Stimulated activated CD4-positive, alpha-beta T cell treated with anti-CD3 and anti-CD28 coated beads, Interleukin-15, amount 100 ng/mL, for 48 hours (primary cell): ENCODE measurements at regions not wholly inside any gene's neighbourhood (a gene's known extent, or its start where the extent isn't known, plus 50 kb on each side); places are given as distances from the start of the nearest gene placed in this dataset.
"Not testable (repeated sequence)": the region's sequence is repeated elsewhere in the genome, so short reads cannot be mapped to it uniquely, and the experiment has no call there.

Experiments used
- DNase-seq, 2 donors: peaks; one replicate each; pipeline ENCODE4 v3.0.0-alpha.2; 2020; ENCODE audit warnings: low read depth in 2 of 2

GRCh38 chr13:78085434-78086225, 167.0 kb upstream of the EDNRB start:
- DNase-seq: no peak

DNA sequence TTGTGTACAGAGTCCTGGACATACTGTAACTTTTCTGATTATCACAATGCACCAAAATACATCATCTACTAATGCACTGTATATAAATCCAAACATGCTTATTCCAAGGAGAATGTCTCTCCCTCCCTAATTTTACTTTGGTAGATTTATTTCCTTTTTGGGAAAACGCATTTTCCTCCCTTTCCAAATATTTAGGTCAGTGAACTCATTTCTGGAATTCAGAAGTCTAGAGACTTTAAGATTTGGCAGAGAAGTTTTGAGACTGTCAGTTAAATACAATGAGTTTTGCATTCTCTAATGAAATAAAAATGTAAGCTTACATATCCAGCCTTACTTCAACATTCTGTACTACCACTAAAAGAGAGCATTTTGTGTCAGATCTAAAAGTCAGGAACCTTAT, 165.8 kb upstream of the EDNRB start:
- DNase-seq: no peak

DNA sequence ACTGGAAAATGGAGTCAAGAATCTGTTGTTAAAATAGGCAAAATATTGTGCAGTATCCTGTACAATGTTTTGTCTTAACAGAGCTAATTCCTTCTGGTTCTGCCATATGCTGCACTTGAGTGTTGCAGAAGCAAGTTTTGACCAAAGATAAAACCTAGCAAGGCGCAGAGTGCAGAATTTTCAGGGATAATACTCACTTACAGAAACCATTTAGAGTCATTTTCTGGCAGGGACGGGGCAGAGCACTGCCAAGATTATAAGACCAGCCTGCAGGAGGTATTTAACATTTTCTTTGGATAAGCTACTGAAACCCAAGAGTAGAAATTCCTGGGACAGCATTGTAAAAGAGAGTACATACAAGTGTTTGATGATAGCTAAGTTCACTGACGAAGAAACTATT, 159.5 kb upstream of the EDNRB start:
- DNase-seq: no peak

- no peak for DNase-seq
Measured at GRCh38 chr13:78067290-78067689, 148.7 kb upstream of the EDNRB start.

DNA sequence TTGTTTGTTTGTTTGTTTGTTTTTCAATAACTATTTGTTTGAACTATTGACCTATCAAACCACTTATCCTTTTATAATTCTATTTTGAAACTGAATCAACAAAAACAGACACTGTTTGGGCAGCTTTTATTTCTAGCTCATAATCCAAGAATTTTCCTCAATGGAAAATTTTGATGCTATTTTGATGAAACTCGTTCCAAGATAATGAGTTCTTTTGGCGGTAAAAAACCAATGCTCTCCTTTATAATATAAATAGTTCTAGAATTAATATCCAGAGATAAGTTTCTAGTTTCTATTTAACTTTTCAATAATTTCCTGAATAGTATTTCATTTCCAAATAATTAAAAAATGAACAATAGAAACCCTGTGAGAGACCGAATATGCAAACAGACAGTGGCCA, 146.5 kb upstream of the EDNRB start:
- DNase-seq: no peak

DNA sequence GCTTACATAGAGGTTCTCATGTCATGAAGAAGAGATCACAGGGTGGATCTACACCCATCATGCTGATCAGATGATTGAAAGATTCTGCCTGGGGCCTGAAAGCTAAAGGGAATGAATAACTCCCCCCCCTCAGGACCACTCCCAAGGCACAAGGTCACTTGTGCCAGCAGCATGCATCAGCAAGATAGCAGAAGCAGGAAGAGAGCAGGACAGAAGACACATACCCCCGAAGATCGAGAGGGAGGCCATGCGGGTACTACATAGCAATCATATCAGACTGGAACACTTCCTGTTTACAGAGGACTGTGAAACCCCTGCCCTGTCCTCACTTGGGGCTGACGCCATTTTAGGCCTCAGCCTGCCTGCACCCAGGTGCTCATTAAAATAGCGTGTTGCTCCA, 143.2 kb upstream of the EDNRB start:
- no peak for DNase-seq

DNA sequence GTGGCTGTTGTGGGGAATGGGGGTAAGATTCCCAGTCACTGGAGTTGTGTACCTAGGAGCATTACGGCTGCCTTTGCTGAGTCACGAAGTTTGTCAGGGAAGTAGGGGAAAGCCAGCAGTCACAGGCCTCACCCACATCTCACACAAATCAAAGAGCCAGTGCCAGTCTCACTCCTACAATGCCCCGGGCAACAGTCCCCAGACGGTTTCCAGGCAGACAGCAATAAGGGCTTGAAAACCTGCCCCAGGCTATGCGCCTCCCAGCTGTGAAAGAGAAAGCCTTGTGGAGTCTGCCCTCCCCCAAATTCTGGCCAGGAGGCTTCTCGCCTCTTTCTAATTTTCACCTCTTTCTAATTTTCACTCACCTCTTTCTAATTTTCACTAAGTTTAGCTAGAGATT, 142.3 kb upstream of the EDNRB start:
- no peak for DNase-seq

- not testable (repeated sequence) for DNase-seq
Measured at GRCh38 chr13:78056865-78057264, 138.2 kb upstream of the EDNRB start.

DNA sequence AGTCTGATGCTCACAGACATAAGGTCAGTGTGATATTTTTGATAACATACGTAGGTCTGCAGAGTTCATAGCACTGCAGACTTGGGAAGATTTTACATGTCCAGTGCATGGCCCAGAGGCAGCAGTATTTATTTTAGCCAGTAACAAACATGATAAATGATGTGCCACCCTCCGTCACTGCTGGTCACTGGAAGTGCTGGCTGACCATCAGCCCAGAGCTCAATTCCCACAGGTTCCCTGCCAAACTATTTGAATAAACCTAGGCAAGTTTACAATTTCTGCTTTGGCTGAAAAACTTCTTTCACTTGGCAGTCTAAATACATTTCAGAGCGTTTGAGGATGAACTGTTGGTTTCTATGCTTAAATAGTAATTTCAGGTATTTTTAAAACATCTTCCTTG, 135.5 kb upstream of the EDNRB start:
- no peak for DNase-seq

- DNase-seq: no peak
Measured at GRCh38 chr13:78047151-78047550, 128.5 kb upstream of the EDNRB start.

DNA sequence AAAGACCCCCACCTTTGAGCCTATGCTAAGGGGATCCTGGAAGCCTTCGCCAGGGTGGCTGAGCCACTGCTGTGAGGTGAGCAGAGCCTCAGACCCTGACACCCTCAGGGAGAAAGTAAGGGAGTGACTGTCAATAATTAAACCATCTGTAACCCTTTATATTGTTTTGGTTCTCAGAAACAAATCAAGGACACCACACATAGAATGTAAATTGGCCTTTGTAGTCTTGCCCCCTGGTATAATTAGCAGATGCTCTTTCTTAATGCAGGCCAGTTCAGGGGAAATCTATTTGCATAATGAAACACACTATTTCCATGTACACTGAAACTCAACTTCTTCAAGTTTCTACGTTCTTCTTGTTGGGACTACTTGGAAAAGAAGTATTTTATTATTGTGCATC, 127.7 kb upstream of the EDNRB start:
- no peak for DNase-seq

GRCh38 chr13:78045916-78046315, 127.3 kb upstream of the EDNRB start:
- no peak for DNase-seq

DNA sequence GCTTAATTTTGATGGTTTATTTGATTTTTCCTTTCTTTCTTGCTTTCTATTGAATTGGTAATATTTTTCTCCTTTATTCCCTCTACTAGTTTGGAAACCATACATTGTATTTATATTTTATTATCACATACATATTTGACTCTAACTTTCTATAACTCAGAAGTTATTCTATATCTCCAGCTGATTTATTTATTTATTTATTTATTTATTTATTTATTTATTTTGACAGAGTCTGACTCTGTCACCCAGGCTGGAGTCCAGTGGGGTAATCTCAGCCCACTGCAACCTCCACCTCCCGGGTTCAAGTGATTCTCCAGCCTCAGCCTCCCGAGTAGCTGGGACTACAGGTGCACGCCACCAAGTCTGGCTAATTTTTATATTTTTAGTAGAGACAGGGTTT, 122.7 kb upstream of the EDNRB start:
- DNase-seq: not testable (repeated sequence)

GRCh38 chr13:78040205-78040830, 121.7 kb upstream of the EDNRB start:
- DNase-seq: no peak

- no peak for DNase-seq
Measured at GRCh38 chr13:78036841-78037240, 118.2 kb upstream of the EDNRB start.

DNA sequence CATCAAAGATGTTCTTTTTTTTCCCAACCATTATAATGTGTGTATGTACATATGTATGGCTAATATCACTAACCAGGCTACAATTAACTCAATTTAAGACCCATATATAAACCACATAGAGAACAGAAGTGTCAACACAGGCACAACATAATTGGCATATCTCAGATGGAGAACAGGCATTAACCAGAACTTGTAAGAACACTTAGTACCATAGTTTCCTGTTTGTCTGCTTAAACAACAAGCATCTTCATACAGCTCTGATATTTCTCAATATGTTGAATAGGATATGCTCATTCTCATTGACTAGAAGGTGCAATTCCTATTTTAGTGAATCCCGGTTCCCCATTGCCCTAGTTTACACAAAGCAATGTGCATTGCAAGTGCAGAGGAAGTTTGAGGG, 116.9 kb upstream of the EDNRB start:
- no peak for DNase-seq

- no peak for DNase-seq
Measured at GRCh38 chr13:78033509-78033908, 114.9 kb upstream of the EDNRB start.

GRCh38 chr13:78032132-78032531, 113.5 kb upstream of the EDNRB start:
- no peak for DNase-seq

DNA sequence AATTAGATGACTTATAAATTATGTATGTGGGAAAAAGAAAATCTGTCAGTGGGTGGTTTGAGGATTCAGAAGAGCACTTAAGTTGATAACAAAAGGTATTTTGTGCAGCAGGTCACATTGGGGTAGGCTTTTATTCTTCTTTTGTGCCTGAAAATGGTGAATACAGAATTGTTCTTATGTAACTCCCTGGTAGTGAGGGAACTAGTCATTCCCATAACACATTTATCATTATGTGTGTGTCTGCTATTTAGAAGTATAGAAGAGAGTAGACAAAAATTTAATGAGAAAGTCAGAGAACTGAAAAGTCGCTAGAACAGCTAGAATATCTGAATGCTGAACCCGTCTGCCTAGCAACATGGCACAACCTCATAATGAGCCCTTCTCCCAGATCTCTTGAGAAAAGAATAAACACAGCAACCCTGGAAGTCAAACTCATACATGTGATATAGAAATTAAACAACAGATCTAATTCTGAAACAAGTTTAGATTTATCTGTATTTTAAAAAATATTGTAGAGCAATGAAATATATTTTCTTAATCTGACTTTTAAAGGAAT, 111.8 kb upstream of the EDNRB start:
- no peak for DNase-seq

DNA sequence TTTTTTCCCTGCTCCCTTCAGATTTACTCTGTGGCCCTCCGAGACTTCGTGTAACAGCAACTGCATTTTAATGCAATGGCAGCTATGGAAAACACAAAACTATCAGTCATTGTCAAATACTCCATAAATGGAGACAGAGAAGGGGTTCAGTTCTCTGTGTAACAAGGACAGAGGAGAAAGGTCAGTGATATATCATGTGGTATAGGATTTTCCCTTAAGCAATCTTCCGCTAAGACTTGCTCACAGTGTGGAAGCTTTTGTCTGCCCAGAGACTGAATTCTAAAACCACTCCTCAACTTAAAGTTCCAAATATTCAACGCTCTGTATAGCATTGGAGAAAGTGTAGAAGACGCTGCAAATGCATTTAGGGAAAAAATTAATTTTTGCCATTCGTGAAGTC, 111.3 kb upstream of the EDNRB start:
- DNase-seq: no peak

DNA sequence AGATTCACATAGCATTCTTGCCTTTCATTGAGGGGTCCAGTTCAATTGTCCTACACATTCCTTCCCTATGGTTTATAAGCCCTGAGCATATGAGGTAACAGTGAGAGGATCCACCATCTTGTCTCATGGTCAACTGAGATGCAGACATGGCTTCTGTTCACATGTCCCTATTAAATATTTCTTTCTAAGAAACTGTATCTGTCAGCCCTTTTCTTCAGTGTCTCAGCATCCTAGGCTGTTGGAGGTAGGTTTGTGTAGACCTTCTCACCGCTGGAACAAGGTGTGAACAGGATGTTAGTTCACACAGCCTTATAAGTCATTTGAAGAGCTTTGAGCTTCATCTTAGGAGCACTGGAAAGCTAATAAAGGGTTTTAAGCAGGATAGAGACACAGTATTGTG, 110.3 kb upstream of the EDNRB start:
- DNase-seq: no peak

DNA sequence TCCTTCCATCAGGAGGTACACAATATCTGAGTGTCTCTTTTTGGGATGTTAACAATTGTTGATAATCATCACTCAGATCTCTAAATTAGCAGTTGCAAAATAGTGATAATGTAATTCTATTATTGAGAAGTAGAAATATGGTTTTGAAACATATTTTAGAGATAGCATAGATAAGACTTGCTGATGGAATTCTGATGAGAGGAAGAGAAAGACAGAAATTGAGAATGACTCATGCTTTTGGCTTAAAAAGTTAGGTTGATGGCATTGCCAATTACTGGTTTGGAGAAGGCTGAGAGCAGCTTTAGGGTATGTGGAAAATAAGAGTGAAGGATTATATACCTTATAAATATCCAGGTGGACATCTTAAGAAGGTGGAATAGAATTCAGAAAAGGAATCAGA, 106.4 kb upstream of the EDNRB start:
- DNase-seq: no peak

GRCh38 chr13:78022164-78022877, 103.7 kb upstream of the EDNRB start:
- peak; percentile 29 to 34 for DNase-seq
